GM23248 (cell line): ENCODE measurements at regions not wholly inside any gene's neighbourhood (a gene's known extent, or its start where the extent isn't known, plus 50 kb on each side); places are given as distances from the start of the nearest gene placed in this dataset.
A peak's percentile ranks its signal among the peaks of the same experiment; 100 is the strongest.

ENCODE experiments used
- DNase-seq: peaks from one replicate; pipeline ENCODE4 v3.0.0-alpha.2; 2015
- H2AFZ ChIP-seq: fragments of 200-600 bp; sonication (generic); 2 replicates; pipeline ENCODE4 v1.6.1; 2016; ENCODE audit warnings: antibody characterized with exemption
- H3F3A ChIP-seq: fragments of 200-600 bp; sonication (generic); 2 replicates; pipeline ENCODE4 v1.6.1; 2016; ENCODE audit warnings: mild to moderate bottlenecking, antibody characterized with exemption, mixed run types; ENCODE audit not compliant: insufficient read depth
- H3K27ac ChIP-seq: fragments of 200-600 bp; sonication (generic); 2 replicates; pipeline ENCODE4 v1.5.1; 2016; ENCODE audit warnings: mild to moderate bottlenecking
- H3K27me3 ChIP-seq: fragments of 200-600 bp; sonication (generic); replicated peaks from 2 replicates; pipeline ENCODE4 v1.6.1; 2016; ENCODE audit warnings: mild to moderate bottlenecking; ENCODE audit not compliant: insufficient read depth
- H3K36me3 ChIP-seq: fragments of 200-600 bp; sonication (generic); 2 replicates; pipeline ENCODE4 v1.6.1; 2016; ENCODE audit warnings: low read depth, mild to moderate bottlenecking
- H3K4me1 ChIP-seq: fragments of 200-600 bp; sonication (generic); 2 replicates; pipeline ENCODE4 v1.6.1; 2016; ENCODE audit warnings: mild to moderate bottlenecking; ENCODE audit not compliant: insufficient read depth
- H3K4me2 ChIP-seq: fragments of 200-600 bp; sonication (generic); one replicate; pipeline ENCODE4 v1.6.1; 2016; ENCODE audit warnings: mild to moderate bottlenecking; ENCODE audit not compliant: unreplicated experiment
- H3K4me3 ChIP-seq: fragments of 200-600 bp; sonication (generic); 2 replicates; pipeline ENCODE4 v1.5.1; 2016; ENCODE audit warnings: mild to moderate bottlenecking
- H3K79me2 ChIP-seq: fragments of 200-600 bp; sonication (generic); 2 replicates; pipeline ENCODE4 v1.6.1; 2016; ENCODE audit warnings: mild to moderate bottlenecking; ENCODE audit not compliant: insufficient read depth
- H3K9ac ChIP-seq: fragments of 200-600 bp; sonication (generic); 2 replicates; pipeline ENCODE4 v1.6.1; 2016; ENCODE audit warnings: mild to moderate bottlenecking
- H3K9me2 ChIP-seq: fragments of 200-600 bp; sonication (generic); 2 replicates; pipeline ENCODE4 v1.6.1; 2016; ENCODE audit warnings: mixed run types, mild to moderate bottlenecking, moderate library complexity; ENCODE audit not compliant: insufficient read depth
- H3K9me3 ChIP-seq: fragments of 200-600 bp; sonication (generic); one replicate; pipeline ENCODE4 v1.6.1; 2017; ENCODE audit warnings: low read depth
- H4K20me1 ChIP-seq: fragments of 200-600 bp; sonication (generic); 2 replicates; pipeline ENCODE4 v1.6.0; 2016; ENCODE audit not compliant: insufficient read depth
- EZH2 ChIP-seq: fragments of 200-600 bp; sonication (generic); IDR thresholded peaks from 2 replicates; pipeline ENCODE4 v1.6.1; 2018; ENCODE audit warnings: antibody characterized with exemption, mild to moderate bottlenecking; ENCODE audit not compliant: insufficient read depth, poor library complexity, severe bottlenecking
- EZH2phosphoT487 ChIP-seq: fragments of 200-600 bp; sonication (generic); IDR thresholded peaks from 2 replicates; pipeline ENCODE4 v1.6.1; 2018; ENCODE audit warnings: antibody characterized with exemption, moderate library complexity, mild to moderate bottlenecking, low read depth; ENCODE audit not compliant: insufficient read depth
- WGBS, 2 experiments: methylation state at CpG; one replicate each; pipeline ENCODE4 v1.1.6; 2015 to 2017; ENCODE audit warnings: low lambda C conversion rate in 2 of 2, low coverage in 1 of 2; ENCODE audit errors: missing lambda C conversion rate in 2 of 2; 5-methylcytosine and 5-hydroxymethylcytosine counted together
- in situ Hi-C: fragments of 300-500 bp; cut with MboI; formaldehyde crosslinking; loops from 2 replicates; pipeline ENCODE4 v1.15.0; 2020

- WGBS, 2 experiments, result 83 to 89% methylated on average over 3 of the region's 3 CpGs
- Histone ChIP-seq H3K9ac (peak overlapping the region; percentile 54), H3F3A (peaks cover 29% of the 10 kb centered on the region), H3K9me2 (no peaks in the 10 kb centered on the region), H3K9me3 (no peaks in the 10 kb centered on the region), H3K27me3 (no peaks in the 10 kb centered on the region), H3K36me3 (no peaks in the 10 kb centered on the region), H3K4me3 (peak overlapping the region; percentile 68), H3K79me2 (no peaks in the 10 kb centered on the region), H3K27ac (peak overlapping the region; percentile 36; the same call in 1 of the 2 replicates), H4K20me1 (no peaks in the 10 kb centered on the region), H3K4me1 (peaks cover 40% of the 10 kb centered on the region), H2AFZ (0 out of 2 replicates have a peak overlapping the region, but pooled peaks have one; percentile 31), H3K4me2 (peak overlapping the region; percentile 76)
- in situ Hi-C loops, result no loop called here
- DNase-seq, result no peak
- TF ChIP-seq EZH2, result no peak
Measured at GRCh38 chr3:72483554-72484104, 364.6 kb downstream of the SHQ1 start.

- H4K20me1 ChIP-seq, result no peaks in the 10 kb centered on the region
- peak overlapping the region; percentile 54 for H3K9ac ChIP-seq
- H2AFZ ChIP-seq, result 0 out of 2 replicates have a peak overlapping the region, but pooled peaks have one; percentile 31
- peak overlapping the region; percentile 76 for H3K4me2 ChIP-seq
- H3K36me3 ChIP-seq, result no peaks in the 10 kb centered on the region
- H3K27me3 ChIP-seq, result no peaks in the 10 kb centered on the region
- WGBS, 2 experiments, result 14 to 26% methylated on average over 5 to 12 of the region's 12 CpGs
- peaks cover 21% of the 10 kb centered on the region for H3F3A ChIP-seq
- no peaks in the 10 kb centered on the region for H3K79me2 ChIP-seq
- peak overlapping the region; percentile 68 for H3K4me3 ChIP-seq
- TF ChIP-seq EZH2phosphoT487 (no peak), EZH2 (no peak)
- no peaks in the 10 kb centered on the region for H3K9me2 ChIP-seq
- in situ Hi-C loops, result no loop called here
- no peaks in the 10 kb centered on the region for H3K9me3 ChIP-seq
- peaks cover 31% of the 10 kb centered on the region for H3K4me1 ChIP-seq
- H3K27ac ChIP-seq, result peak overlapping the region; percentile 36
- peak; percentile 88 for DNase-seq
Measured at GRCh38 chr3:72482589-72483321, 365.5 kb downstream of the SHQ1 start.

GRCh38 chr3:72481542-72481941, 366.7 kb downstream of the SHQ1 start:
- Histone ChIP-seq H3K9me3 (no peaks in the 10 kb centered on the region), H3K27ac (no peak overlapping the region), H3K27me3 (no peaks in the 10 kb centered on the region), H3K9me2 (no peaks in the 10 kb centered on the region), H3K4me1 (peaks cover 20% of the 10 kb centered on the region), H4K20me1 (no peaks in the 10 kb centered on the region), H3K36me3 (no peaks in the 10 kb centered on the region), H3K4me2 (no peak overlapping the region), H2AFZ (no peak overlapping the region), H3K9ac (no peak overlapping the region), H3F3A (peaks cover 13% of the 10 kb centered on the region; the same call in 1 of the 2 replicates), H3K79me2 (no peaks in the 10 kb centered on the region), H3K4me3 (no peak overlapping the region)
- in situ Hi-C loops, result no loop called here
- 94 to 96% methylated on average over 4 of the region's 4 CpGs for WGBS, 2 experiments
- DNase-seq, result no peak
- no peak for TF ChIP-seq EZH2
- TF ChIP-seq EZH2phosphoT487, result no peak

GRCh38 chr3:72480366-72480765, 367.9 kb downstream of the SHQ1 start:
- TF ChIP-seq EZH2 (no peak), EZH2phosphoT487 (no peak)
- H2AFZ ChIP-seq, result no peak overlapping the region
- DNase-seq, result no peak
- peaks cover 11% of the 10 kb centered on the region; the same call in 1 of the 2 replicates for H3F3A ChIP-seq
- in situ Hi-C loops, result no loop called here
- no peaks in the 10 kb centered on the region for H3K79me2 ChIP-seq
- no peaks in the 10 kb centered on the region for H3K36me3 ChIP-seq
- peaks cover 13% of the 10 kb centered on the region for H3K4me1 ChIP-seq
- no peaks in the 10 kb centered on the region for H3K27me3 ChIP-seq
- no peaks in the 10 kb centered on the region for H3K9me3 ChIP-seq
- no peaks in the 10 kb centered on the region for H4K20me1 ChIP-seq
- no peak overlapping the region for H3K9ac ChIP-seq
- no peaks in the 10 kb centered on the region for H3K9me2 ChIP-seq
- H3K4me3 ChIP-seq, result no peak overlapping the region
- H3K27ac ChIP-seq, result no peak overlapping the region
- no peak overlapping the region for H3K4me2 ChIP-seq
